ENCODE measurements at regions not wholly inside any gene's neighbourhood (a gene's known extent, or its start where the extent isn't known, plus 50 kb on each side); places are given as distances from the start of the nearest gene placed in this dataset.

- no peak for DNase-seq (ENCODE audit: low read depth)
These were observed 444.7 kb downstream of the FLRT2 start for GRCh38 chr14:85974602-85975001.

GRCh38 chr14:85963486-85963885 lies 433.5 kb downstream of the FLRT2 start:
- DNase-seq (ENCODE audit: low read depth), result no peak

GRCh38 chr14:85960756-85961155 lies 430.8 kb downstream of the FLRT2 start:
- no peak for DNase-seq (ENCODE audit: low read depth)

- DNase-seq (ENCODE audit: low read depth), result no peak
These were observed 429.1 kb downstream of the FLRT2 start for GRCh38 chr14:85959063-85959462.

- no peak for DNase-seq (ENCODE audit: low read depth)
These were observed 428.1 kb downstream of the FLRT2 start for GRCh38 chr14:85958069-85958468.

- DNase-seq (ENCODE audit: low read depth), result no peak
These were observed 423.3 kb downstream of the FLRT2 start for GRCh38 chr14:85953265-85953664.

GRCh38 chr14:85948153-85948552 lies 418.2 kb downstream of the FLRT2 start:
- DNase-seq (ENCODE audit: low read depth), result no peak

GRCh38 chr14:85947461-85948139 lies 417.7 kb downstream of the FLRT2 start:
- DNase-seq (ENCODE audit: low read depth), result no peak

- DNase-seq (ENCODE audit: low read depth), result no peak
These were observed 413.2 kb downstream of the FLRT2 start for GRCh38 chr14:85943192-85943591.

- no peak for DNase-seq (ENCODE audit: low read depth)
These were observed 404.9 kb downstream of the FLRT2 start for GRCh38 chr14:85934886-85935254.

- DNase-seq (ENCODE audit: low read depth), result no peak
These were observed 404.4 kb downstream of the FLRT2 start for GRCh38 chr14:85934123-85934885.

GRCh38 chr14:85921241-85921640 lies 391.3 kb downstream of the FLRT2 start:
- no peak for DNase-seq (ENCODE audit: low read depth)

- DNase-seq (ENCODE audit: low read depth), result no peak
These were observed 387.8 kb downstream of the FLRT2 start for GRCh38 chr14:85917716-85918115.

GRCh38 chr14:85915711-85916110 lies 385.8 kb downstream of the FLRT2 start:
- DNase-seq (ENCODE audit: low read depth), result no peak

GRCh38 chr14:85912141-85912540 lies 382.2 kb downstream of the FLRT2 start:
- no peak for DNase-seq (ENCODE audit: low read depth)

- no peak for DNase-seq (ENCODE audit: low read depth)
These were observed 381.1 kb downstream of the FLRT2 start for GRCh38 chr14:85911044-85911443.

- no peak for DNase-seq (ENCODE audit: low read depth)
These were observed 379.6 kb downstream of the FLRT2 start for GRCh38 chr14:85909581-85909980.

- no peak for DNase-seq (ENCODE audit: low read depth)
These were observed 377.6 kb downstream of the FLRT2 start for GRCh38 chr14:85907536-85907935.

GRCh38 chr14:85897808-85898207 lies 367.9 kb downstream of the FLRT2 start:
- no peak for DNase-seq (ENCODE audit: low read depth)

GRCh38 chr14:85895603-85896002 lies 365.7 kb downstream of the FLRT2 start:
- no peak for DNase-seq (ENCODE audit: low read depth)

- DNase-seq (ENCODE audit: low read depth), result no peak
These were observed 362.3 kb downstream of the FLRT2 start for GRCh38 chr14:85892251-85892650.

- no peak for DNase-seq (ENCODE audit: low read depth)
These were observed 354.0 kb downstream of the FLRT2 start for GRCh38 chr14:85883966-85884365.

GRCh38 chr14:85883101-85883500 lies 353.2 kb downstream of the FLRT2 start:
- DNase-seq (ENCODE audit: low read depth), result no peak

- DNase-seq (ENCODE audit: low read depth), result no peak
These were observed 352.0 kb downstream of the FLRT2 start for GRCh38 chr14:85881935-85882334.

Measured in non-pigmented ciliary epithelial cell (primary cell).